ENCODE measurements at regions not wholly inside any gene's neighbourhood (a gene's known extent, or its start where the extent isn't known, plus 50 kb on each side); places are given as distances from the start of the nearest gene placed in this dataset.

- Histone ChIP-seq H3K27me3 (ENCODE audit: control insufficient read depth in 1 of 2, insufficient read depth in 1 of 2, low read length in 2 of 2) (peaks cover 0 to 3% of the 10 kb centered on the region in 2 experiments), H2AK5ac (ENCODE audit: low read length, severe bottlenecking) (no peak overlapping the region), H3K4ac (ENCODE audit: low read depth in 1 of 2, low read length in 2 of 2) (no peak overlapping the region), H3K23ac (ENCODE audit: low read length in 2 of 2) (no peak overlapping the region), H4K91ac (ENCODE audit: low read length) (no peak overlapping the region), H2AFZ (ENCODE audit: low read depth, low read length) (no peak overlapping the region), H3K79me1 (replicated peaks; ENCODE audit: low read length, poor library complexity, severe bottlenecking) (no peaks in the 10 kb centered on the region), H3K27ac (ENCODE audit: low read length, poor library complexity, severe bottlenecking) (no peak overlapping the region), H3K9me3 (ENCODE audit: control insufficient read depth, low read length) (peaks cover 9% of the 10 kb centered on the region), H2BK120ac (ENCODE audit: low read depth, low read length) (no peak overlapping the region), H2BK12ac (ENCODE audit: low read length in 2 of 2) (no peak overlapping the region), H3K4me1 (ENCODE audit: control insufficient read depth, insufficient read depth, low read depth, low read length) (peaks cover 3% of the 10 kb centered on the region), H3K18ac (ENCODE audit: low read depth in 1 of 2, low read length in 2 of 2) (no peak overlapping the region), H4K8ac (ENCODE audit: low read length) (no peak overlapping the region), H3K4me3 (ENCODE audit: insufficient read depth in 1 of 2, low read depth in 1 of 2, low read length in 2 of 2) (no peak overlapping the region), H2BK15ac (ENCODE audit: low read depth, poor library complexity, severe bottlenecking) (no peak overlapping the region), H3K36me3 (ENCODE audit: control insufficient read depth in 1 of 2, insufficient read depth in 2 of 2, low read depth in 1 of 2, low read length in 2 of 2) (no peaks in the 10 kb centered on the region), H3K14ac (ENCODE audit: low read length in 2 of 2) (no peak overlapping the region), H3K4me2 (ENCODE audit: low read length, poor library complexity, severe bottlenecking) (no peak overlapping the region), H3K9ac (ENCODE audit: low read length) (no peak overlapping the region), H2BK5ac (ENCODE audit: low read depth, low read length, poor library complexity, severe bottlenecking) (no peak overlapping the region)
- no peak for DNase-seq
- WGBS: 76% methylated on average over 4 of the region's 4 CpGs
Measured at GRCh38 chr12:105454688-105455087, 124.2 kb downstream of the C12orf75 start.

- Histone ChIP-seq H3K4me1 (ENCODE audit: control insufficient read depth, insufficient read depth, low read depth, low read length) (peaks cover 3% of the 10 kb centered on the region), H3K79me1 (replicated peaks; ENCODE audit: low read length, poor library complexity, severe bottlenecking) (no peaks in the 10 kb centered on the region), H3K27ac (ENCODE audit: low read length, poor library complexity, severe bottlenecking) (no peak overlapping the region), H3K18ac (ENCODE audit: low read depth in 1 of 2, low read length in 2 of 2) (no peak overlapping the region), H2BK5ac (ENCODE audit: low read depth, low read length, poor library complexity, severe bottlenecking) (no peak overlapping the region), H2BK12ac (ENCODE audit: low read length in 2 of 2) (no peak overlapping the region), H3K14ac (ENCODE audit: low read length in 2 of 2) (no peak overlapping the region), H3K27me3 (ENCODE audit: control insufficient read depth in 1 of 2, insufficient read depth in 1 of 2, low read length in 2 of 2) (peaks cover 0 to 6% of the 10 kb centered on the region in 2 experiments), H3K9me3 (ENCODE audit: control insufficient read depth, low read length) (peaks cover 9% of the 10 kb centered on the region), H3K4me3 (ENCODE audit: insufficient read depth in 1 of 2, low read depth in 1 of 2, low read length in 2 of 2) (no peak overlapping the region), H2AFZ (ENCODE audit: low read depth, low read length) (no peak overlapping the region), H2BK120ac (ENCODE audit: low read depth, low read length) (no peak overlapping the region), H2BK15ac (ENCODE audit: low read depth, poor library complexity, severe bottlenecking) (no peak overlapping the region), H3K4me2 (ENCODE audit: low read length, poor library complexity, severe bottlenecking) (no peak overlapping the region), H3K36me3 (ENCODE audit: control insufficient read depth in 1 of 2, insufficient read depth in 2 of 2, low read depth in 1 of 2, low read length in 2 of 2) (no peaks in the 10 kb centered on the region), H3K23ac (ENCODE audit: low read length in 2 of 2) (no peak overlapping the region), H4K91ac (ENCODE audit: low read length) (no peak overlapping the region), H4K8ac (ENCODE audit: low read length) (no peak overlapping the region), H3K4ac (ENCODE audit: low read depth in 1 of 2, low read length in 2 of 2) (no peak overlapping the region), H3K9ac (ENCODE audit: low read length) (no peak overlapping the region), H2AK5ac (ENCODE audit: low read length, severe bottlenecking) (no peak overlapping the region)
- WGBS: 96% methylated on average over 3 of the region's 3 CpGs
- DNase-seq: no peak
Measured at GRCh38 chr12:105455261-105455660, 124.8 kb downstream of the C12orf75 start.

DNA sequence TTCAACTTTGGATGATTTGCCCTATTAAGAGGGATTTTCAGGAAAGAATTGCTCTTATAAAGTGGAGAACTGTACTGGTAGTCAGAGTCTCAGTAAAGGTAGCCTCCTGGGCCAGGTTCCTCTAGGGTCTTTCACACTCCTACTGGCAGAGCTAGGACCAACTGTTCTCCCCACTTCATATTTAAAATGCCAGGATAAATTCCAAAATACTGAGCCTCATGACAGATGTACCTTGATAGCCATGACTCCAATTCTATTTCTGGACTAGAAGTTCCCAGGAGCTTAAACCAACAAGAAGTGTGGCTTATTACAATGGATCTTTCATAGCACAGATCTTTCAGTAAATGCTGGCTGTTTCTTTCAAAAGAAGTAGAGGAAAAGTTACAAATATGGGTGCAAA, 126.5 kb downstream of the C12orf75 start:
- no peak overlapping the region for H4K8ac ChIP-seq (ENCODE audit: low read length)

GRCh38 chr12:105459760-105460330, 129.4 kb downstream of the C12orf75 start:
- Histone ChIP-seq H2AK5ac (ENCODE audit: low read length, severe bottlenecking) (peak overlapping the region; percentile 47), H2BK5ac (ENCODE audit: low read depth, low read length, poor library complexity, severe bottlenecking) (no peak overlapping the region), H3K4ac (ENCODE audit: low read depth in 1 of 2, low read length in 2 of 2) (no peak overlapping the region), H3K9me3 (ENCODE audit: control insufficient read depth, low read length) (peaks cover 9% of the 10 kb centered on the region), H3K18ac (ENCODE audit: low read depth in 1 of 2, low read length in 2 of 2) (no peak overlapping the region), H4K91ac (ENCODE audit: low read length) (no peak overlapping the region), H2BK12ac (ENCODE audit: low read length in 2 of 2) (no peak overlapping the region), H2AFZ (ENCODE audit: low read depth, low read length) (no peak overlapping the region), H4K8ac (ENCODE audit: low read length) (no peak overlapping the region), H3K4me2 (ENCODE audit: low read length, poor library complexity, severe bottlenecking) (no peak overlapping the region), H3K23ac (ENCODE audit: low read length in 2 of 2) (no peak overlapping the region), H3K9ac (ENCODE audit: low read length) (no peak overlapping the region), H3K36me3 (ENCODE audit: control insufficient read depth in 1 of 2, insufficient read depth in 2 of 2, low read depth in 1 of 2, low read length in 2 of 2) (no peaks in the 10 kb centered on the region), H2BK120ac (ENCODE audit: low read depth, low read length) (no peak overlapping the region), H3K79me1 (replicated peaks; ENCODE audit: low read length, poor library complexity, severe bottlenecking) (no peaks in the 10 kb centered on the region), H3K4me1 (ENCODE audit: control insufficient read depth, insufficient read depth, low read depth, low read length) (peaks cover 1% of the 10 kb centered on the region), H3K27me3 (ENCODE audit: control insufficient read depth in 1 of 2, insufficient read depth in 1 of 2, low read length in 2 of 2) (peaks cover 0 to 12% of the 10 kb centered on the region in 2 experiments), H3K4me3 (ENCODE audit: insufficient read depth in 1 of 2, low read depth in 1 of 2, low read length in 2 of 2) (no peak overlapping the region), H2BK15ac (ENCODE audit: low read depth, poor library complexity, severe bottlenecking) (peak overlapping the region; percentile 4), H3K27ac (ENCODE audit: low read length, poor library complexity, severe bottlenecking) (no peak overlapping the region), H3K14ac (ENCODE audit: low read length in 2 of 2) (no peak overlapping the region)
- DNase-seq: no peak
- 83% methylated on average over 4 of the region's 6 CpGs for WGBS

More for the DNA sequence above, 126.5 kb downstream of the C12orf75 start:
- no peak for DNase-seq
- Histone ChIP-seq H3K14ac (ENCODE audit: low read length in 2 of 2) (no peak overlapping the region), H3K23ac (ENCODE audit: low read length in 2 of 2) (no peak overlapping the region), H3K4me3 (ENCODE audit: insufficient read depth in 1 of 2, low read depth in 1 of 2, low read length in 2 of 2) (no peak overlapping the region), H3K18ac (ENCODE audit: low read depth in 1 of 2, low read length in 2 of 2) (no peak overlapping the region), H2AFZ (ENCODE audit: low read depth, low read length) (no peak overlapping the region), H3K9ac (ENCODE audit: low read length) (no peak overlapping the region), H3K9me3 (ENCODE audit: control insufficient read depth, low read length) (peaks cover 9% of the 10 kb centered on the region), H2BK5ac (ENCODE audit: low read depth, low read length, poor library complexity, severe bottlenecking) (no peak overlapping the region), H3K79me1 (replicated peaks; ENCODE audit: low read length, poor library complexity, severe bottlenecking) (no peaks in the 10 kb centered on the region), H3K4me1 (ENCODE audit: control insufficient read depth, insufficient read depth, low read depth, low read length) (peaks cover 1% of the 10 kb centered on the region), H2BK12ac (ENCODE audit: low read length in 2 of 2) (no peak overlapping the region), H4K91ac (ENCODE audit: low read length) (no peak overlapping the region), H3K4me2 (ENCODE audit: low read length, poor library complexity, severe bottlenecking) (no peak overlapping the region), H2AK5ac (ENCODE audit: low read length, severe bottlenecking) (no peak overlapping the region), H3K36me3 (ENCODE audit: control insufficient read depth in 1 of 2, insufficient read depth in 2 of 2, low read depth in 1 of 2, low read length in 2 of 2) (no peaks in the 10 kb centered on the region), H3K27me3 (ENCODE audit: control insufficient read depth in 1 of 2, insufficient read depth in 1 of 2, low read length in 2 of 2) (peaks cover 0 to 6% of the 10 kb centered on the region in 2 experiments), H3K27ac (ENCODE audit: low read length, poor library complexity, severe bottlenecking) (no peak overlapping the region), H2BK120ac (ENCODE audit: low read depth, low read length) (no peak overlapping the region), H2BK15ac (ENCODE audit: low read depth, poor library complexity, severe bottlenecking) (no peak overlapping the region), H3K4ac (ENCODE audit: low read depth in 1 of 2, low read length in 2 of 2) (no peak overlapping the region)

Data from mesenchymal stem cell (in vitro differentiated cells and primary cell).